Osteocyte (in vitro differentiated cells): ENCODE measurements at regions not wholly inside any gene's neighbourhood (a gene's known extent, or its start where the extent isn't known, plus 50 kb on each side); places are given as distances from the start of the nearest gene placed in this dataset.

Experiments used
- DNase-seq: peaks from one replicate; pipeline ENCODE4 v3.0.0; 2021; ENCODE audit warnings: mixed read lengths; ENCODE audit not compliant: unreplicated experiment; ENCODE audit errors: extremely low spot score
- H3K27ac Mint-ChIP-seq: one replicate; pipeline ENCODE4 v1.8.0; 2021; ENCODE audit warnings: mild to moderate bottlenecking, mixed read lengths; ENCODE audit not compliant: unreplicated experiment
- H3K27me3 Mint-ChIP-seq: one replicate; pipeline ENCODE4 v1.8.0; 2021; ENCODE audit warnings: mixed read lengths; ENCODE audit not compliant: unreplicated experiment
- H3K36me3 Mint-ChIP-seq: one replicate; pipeline ENCODE4 v1.8.0; 2021; ENCODE audit warnings: mixed read lengths; ENCODE audit not compliant: unreplicated experiment
- H3K4me1 Mint-ChIP-seq: one replicate; pipeline ENCODE4 v1.8.0; 2021; ENCODE audit warnings: mixed read lengths; ENCODE audit not compliant: unreplicated experiment
- H3K4me3 Mint-ChIP-seq: one replicate; pipeline ENCODE4 v1.8.0; 2021; ENCODE audit warnings: mild to moderate bottlenecking, moderate library complexity, mixed read lengths; ENCODE audit not compliant: unreplicated experiment
- H3K9me3 Mint-ChIP-seq: one replicate; pipeline ENCODE4 v1.8.0; 2021; ENCODE audit warnings: mixed read lengths; ENCODE audit not compliant: unreplicated experiment
- CTCF ChIP-seq: fragments of 200-600 bp; sonication (generic); IDR thresholded peaks from 2 replicates; pipeline ENCODE4 v1.5.0; 2021; ENCODE audit warnings: antibody characterized with exemption, mild to moderate bottlenecking, moderate library complexity

GRCh38 chr10:62687230-62687748, 117.2 kb upstream of the ADO start:
- no peaks in the 10 kb centered on the region for H3K36me3 Mint-ChIP-seq
- no peak for TF ChIP-seq CTCF
- peaks cover 17% of the 10 kb centered on the region for H3K9me3 Mint-ChIP-seq
- no peak overlapping the region for H3K4me3 Mint-ChIP-seq
- no peak overlapping the region for H3K27ac Mint-ChIP-seq
- no peaks in the 10 kb centered on the region for H3K27me3 Mint-ChIP-seq
- DNase-seq = no peak
- no peaks in the 10 kb centered on the region for H3K4me1 Mint-ChIP-seq

- Mint-ChIP-seq H3K4me1 (no peaks in the 10 kb centered on the region), H3K27ac (no peak overlapping the region), H3K9me3 (peaks cover 17% of the 10 kb centered on the region), H3K36me3 (no peaks in the 10 kb centered on the region), H3K27me3 (no peaks in the 10 kb centered on the region), H3K4me3 (no peak overlapping the region)
- DNase-seq = no peak
- TF ChIP-seq CTCF = no peak
Observed at GRCh38 chr10:62688971-62689700, 115.4 kb upstream of the ADO start.

- no peak for TF ChIP-seq CTCF
- H3K9me3 Mint-ChIP-seq = peaks cover 17% of the 10 kb centered on the region
- DNase-seq = no peak
- no peaks in the 10 kb centered on the region for H3K36me3 Mint-ChIP-seq
- H3K4me1 Mint-ChIP-seq = no peaks in the 10 kb centered on the region
- no peaks in the 10 kb centered on the region for H3K27me3 Mint-ChIP-seq
- no peak overlapping the region for H3K4me3 Mint-ChIP-seq
- H3K27ac Mint-ChIP-seq = no peak overlapping the region
Observed at GRCh38 chr10:62689712-62690111, 114.8 kb upstream of the ADO start.

- Mint-ChIP-seq H3K36me3 (no peaks in the 10 kb centered on the region), H3K9me3 (peaks cover 16% of the 10 kb centered on the region), H3K4me1 (no peaks in the 10 kb centered on the region), H3K4me3 (no peak overlapping the region), H3K27me3 (no peaks in the 10 kb centered on the region), H3K27ac (no peak overlapping the region)
- TF ChIP-seq CTCF = no peak
- DNase-seq = no peak
Observed at GRCh38 chr10:62690703-62691102, 113.8 kb upstream of the ADO start.

GRCh38 chr10:62691336-62691735, 113.2 kb upstream of the ADO start:
- Mint-ChIP-seq H3K4me3 (no peak overlapping the region), H3K36me3 (no peaks in the 10 kb centered on the region), H3K27ac (no peak overlapping the region), H3K4me1 (no peaks in the 10 kb centered on the region), H3K9me3 (peaks cover 12% of the 10 kb centered on the region), H3K27me3 (no peaks in the 10 kb centered on the region)
- no peak for TF ChIP-seq CTCF
- no peak for DNase-seq
